PC-9 (cell line): ENCODE measurements at regions not wholly inside any gene's neighbourhood (a gene's known extent, or its start where the extent isn't known, plus 50 kb on each side); places are given as distances from the start of the nearest gene placed in this dataset.

ENCODE experiments used
- BruUV-seq: library from RNA; stranded (reverse); fragments of 400-500 nt; replicated peaks from 2 replicates; lab custom pipeline; 2021; lab: Mats Ljungman, UMichigan
- CTCF ChIA-PET: fragments of 300-600 bp; sonication (Branson Sonifier 250); formaldehyde crosslinking; loops from one replicate; lab custom pipeline; 2022; ENCODE audit warnings: antibody characterized with exemption; lab: Charles Lee
- POLR2A ChIA-PET: fragments of 300-600 bp; sonication (Branson Sonifier 250); formaldehyde crosslinking; loops from one replicate; lab custom pipeline; 2022; ENCODE audit warnings: antibody characterized with exemption; ENCODE audit not compliant: unreplicated experiment; lab: Charles Lee
- DNase-seq, 2 experiments: peaks; one replicate each; pipeline versions ENCODE4 v3.0.0 to v3.0.0-alpha.2; 2015 to 2022; ENCODE audit warnings: mixed read lengths in 1 of 2
- H2AFZ ChIP-seq: fragments of 200-600 bp; sonication (generic); 2 replicates; pipeline ENCODE4 v1.8.1; 2017; ENCODE audit warnings: antibody characterized with exemption
- H3F3A ChIP-seq: fragments of 200-600 bp; sonication (generic); 2 replicates; pipeline ENCODE4 v1.8.1; 2017; ENCODE audit warnings: antibody characterized with exemption, mild to moderate bottlenecking, low read depth; ENCODE audit not compliant: insufficient read depth
- H3K27ac ChIP-seq: fragments of 200-600 bp; sonication (generic); 2 replicates; pipeline ENCODE4 v1.6.1; 2016; ENCODE audit warnings: mixed run types
- H3K27me3 ChIP-seq: fragments of 200-600 bp; sonication (generic); 2 replicates; pipeline ENCODE4 v1.6.1; 2016; ENCODE audit warnings: low read depth, mixed run types; ENCODE audit not compliant: insufficient read depth
- H3K36me3 ChIP-seq: fragments of 200-600 bp; sonication (generic); 2 replicates; pipeline ENCODE4 v1.6.1; 2016; ENCODE audit warnings: low read depth, mixed run types
- H3K4me1 ChIP-seq: fragments of 200-600 bp; sonication (generic); replicated peaks from 2 replicates; pipeline ENCODE4 v1.6.1; 2016; ENCODE audit warnings: mixed run types; ENCODE audit not compliant: insufficient read depth
- H3K4me2 ChIP-seq: fragments of 200-600 bp; sonication (generic); 2 replicates; pipeline ENCODE4 v1.6.1; 2017; ENCODE audit warnings: mixed run types
- H3K4me3 ChIP-seq: fragments of 200-600 bp; sonication (generic); 2 replicates; pipeline ENCODE4 v1.6.1; 2016; ENCODE audit warnings: mixed run types
- H3K79me2 ChIP-seq: fragments of 200-600 bp; sonication (generic); 2 replicates; pipeline ENCODE4 v1.6.1; 2017; ENCODE audit warnings: low read depth, mixed run types
- H3K9me2 ChIP-seq: fragments of 200-600 bp; sonication (generic); 2 replicates; pipeline ENCODE4 v1.8.1; 2017; ENCODE audit warnings: mild to moderate bottlenecking; ENCODE audit not compliant: insufficient read depth
- H3K9me3 ChIP-seq: fragments of 200-600 bp; sonication (generic); 2 replicates; pipeline ENCODE4 v1.8.1; 2016; ENCODE audit warnings: low read depth; ENCODE audit not compliant: insufficient read depth
- H4K20me1 ChIP-seq: fragments of 200-600 bp; sonication (generic); 2 replicates; pipeline ENCODE4 v1.8.1; 2017; ENCODE audit not compliant: insufficient read depth
- CTCF ChIP-seq: fragments of 200-600 bp; sonication (generic); conservative IDR thresholded peaks from 2 replicates; pipeline ENCODE4 v1.6.1; 2017; ENCODE audit warnings: mixed run types, antibody characterized with exemption, mild to moderate bottlenecking, moderate library complexity
- EZH2 ChIP-seq: fragments of 200-600 bp; sonication (generic); IDR thresholded peaks from 2 replicates; pipeline ENCODE4 v1.8.0; 2017; ENCODE audit warnings: antibody characterized with exemption, low read depth
- intact Hi-C: fragments of 100-400 bp; cut with micrococcal nuclease; formaldehyde crosslinking; loops from one replicate; pipeline ENCODE4 v1.10.0; 2022; ENCODE audit not compliant: unreplicated experiment

GRCh38 chr2:44843641-44844310 lies 97.7 kb upstream of the SIX3 start:
- no TSS peak for BruUV-seq
- no peak for DNase-seq
- Histone ChIP-seq H3K36me3 (no peaks in the 10 kb centered on the region), H3K9me3 (no peaks in the 10 kb centered on the region), H3F3A (no peaks in the 10 kb centered on the region), H3K27me3 (no peaks in the 10 kb centered on the region), H2AFZ (no peak overlapping the region), H3K27ac (no peak overlapping the region), H3K4me3 (no peak overlapping the region), H3K9me2 (no peaks in the 10 kb centered on the region), H3K4me2 (no peak overlapping the region), H3K79me2 (no peaks in the 10 kb centered on the region), H4K20me1 (no peaks in the 10 kb centered on the region), H3K4me1 (0 out of 2 replicates have a peak, but pooled peaks cover 6% of the 10 kb centered on the region)
- intact Hi-C loops = no loop called here
- POLR2A ChIA-PET = no interaction called here
- CTCF ChIA-PET = no interaction called here
- no peak for TF ChIP-seq CTCF
- TF ChIP-seq EZH2 = no peak

- no peak overlapping the region for H3K4me2 ChIP-seq
- no peak overlapping the region for H3K27ac ChIP-seq
- intact Hi-C loops = no loop called here
- TF ChIP-seq CTCF (no peak), EZH2 (no peak)
- ChIA-PET POLR2A (no interaction called here), CTCF (no interaction called here)
- no TSS peak for BruUV-seq
- no peak overlapping the region for H3K4me3 ChIP-seq
- no peak overlapping the region for H2AFZ ChIP-seq
- H4K20me1 ChIP-seq = no peaks in the 10 kb centered on the region
- no peak for DNase-seq
- H3K4me1 ChIP-seq = 0 out of 2 replicates have a peak, but pooled peaks cover 6% of the 10 kb centered on the region
- H3K36me3 ChIP-seq = no peaks in the 10 kb centered on the region
- no peaks in the 10 kb centered on the region for H3K9me2 ChIP-seq
- H3K9me3 ChIP-seq = no peaks in the 10 kb centered on the region
- H3K79me2 ChIP-seq = no peaks in the 10 kb centered on the region
- no peaks in the 10 kb centered on the region for H3K27me3 ChIP-seq
- H3F3A ChIP-seq = no peaks in the 10 kb centered on the region
Measured at GRCh38 chr2:44844651-44845270, 96.7 kb upstream of the SIX3 start.

DNA sequence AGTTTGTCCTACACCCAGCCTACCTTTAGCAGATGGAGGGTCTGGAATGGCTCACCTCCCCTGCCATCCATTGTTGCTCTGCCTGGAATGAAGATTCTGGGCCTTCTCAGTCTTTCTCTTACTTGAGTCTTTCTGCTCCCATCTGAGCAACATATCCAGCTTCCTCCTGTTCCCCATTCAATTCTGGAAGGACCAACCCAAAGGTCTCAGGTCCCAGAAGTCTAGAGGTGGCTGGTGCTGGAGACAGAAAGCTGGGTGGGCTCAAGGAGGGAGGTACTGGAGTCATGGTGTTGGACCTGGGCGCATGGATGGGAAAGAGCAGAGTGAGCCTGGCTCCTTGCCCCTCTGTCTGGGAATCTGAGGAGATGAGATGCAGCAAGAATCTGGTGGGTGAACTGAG lies 93.5 kb upstream of the SIX3 start:
- H3K9me3 ChIP-seq = no peaks in the 10 kb centered on the region
- no peak for DNase-seq
- H3K4me2 ChIP-seq = no peak overlapping the region
- H3K4me3 ChIP-seq = no peak overlapping the region
- TF ChIP-seq EZH2 (no peak), CTCF (no peak)
- intact Hi-C loops = no loop called here
- no peaks in the 10 kb centered on the region for H3F3A ChIP-seq
- ChIA-PET CTCF (no interaction called here), POLR2A (no interaction called here)
- H3K27me3 ChIP-seq = no peaks in the 10 kb centered on the region
- no peaks in the 10 kb centered on the region for H3K36me3 ChIP-seq
- no peaks in the 10 kb centered on the region for H3K79me2 ChIP-seq
- H3K9me2 ChIP-seq = no peaks in the 10 kb centered on the region; the same call in 1 of the 2 replicates
- H2AFZ ChIP-seq = no peak overlapping the region
- no peaks in the 10 kb centered on the region for H4K20me1 ChIP-seq
- H3K4me1 ChIP-seq = 0 out of 2 replicates have a peak, but pooled peaks cover 6% of the 10 kb centered on the region
- no peak overlapping the region for H3K27ac ChIP-seq
- no TSS peak for BruUV-seq
